ENCODE measurements at regions not wholly inside any gene's neighbourhood (a gene's known extent, or its start where the extent isn't known, plus 50 kb on each side); places are given as distances from the start of the nearest gene placed in this dataset.

GRCh38 chr5:109524026-109524425 is 114.3 kb upstream of the PJA2 start:
- no peak for TF ChIP-seq EZH2phosphoT487 (IDR thresholded peaks at IDR 0.05; ENCODE audit: borderline replicate concordance, low read length)
- TF ChIP-seq CTCF (conservative IDR thresholded peaks at IDR 0.05; ENCODE audit: low read depth, low read length), result no peak

All from PC-3 (cell line).